ENCODE measurements at regions not wholly inside any gene's neighbourhood (a gene's known extent, or its start where the extent isn't known, plus 50 kb on each side); places are given as distances from the start of the nearest gene placed in this dataset.

- H3K27me3 ChIP-seq, result no peaks in the 10 kb centered on the region
- DNase-seq, result no peak
- intact Hi-C loops (cut with DNase I; ENCODE audit: low total_unique reads), result no loop called here
- H3K36me3 ChIP-seq, result no peaks in the 10 kb centered on the region
- in situ Hi-C loops (cut with MboI; ENCODE audit: low pct_ligation_motif_present in 1 of 4, low pct_unique_long_range_greater_than_20kb in 1 of 4, low sequenced_read_pairs in 3 of 4), result no loop called here
- no peaks in the 10 kb centered on the region for H3K4me1 ChIP-seq
- H3K27ac ChIP-seq, result no peak overlapping the region
- H3K4me3 ChIP-seq, result no peak overlapping the region
- no peak for TF ChIP-seq POLR2A (IDR thresholded peaks at IDR 0.05)
- no peak for TF ChIP-seq CTCF (IDR thresholded peaks at IDR 0.05)
- no peak for TF ChIP-seq EP300 (IDR thresholded peaks at IDR 0.05; ENCODE audit: low read depth)
- TF ChIP-seq POLR2AphosphoS5 (IDR thresholded peaks at IDR 0.05), result no peak
- whole genome bisulfite sequencing, 2 donors (ENCODE audit: low coverage in 1 of 2), result 69 to 84% methylated on average over 4 to 5 of the region's 5 CpGs
- no peaks in the 10 kb centered on the region for H3K9me3 ChIP-seq
Measured at GRCh38 chr5:91830361-91830953, 447.3 kb upstream of the ARRDC3 start.

GRCh38 chr5:91825618-91826017, 442.5 kb upstream of the ARRDC3 start:
- no peaks in the 10 kb centered on the region for H3K9me3 ChIP-seq
- no peak overlapping the region for H3K27ac ChIP-seq
- intact Hi-C loops (cut with DNase I; ENCODE audit: low total_unique reads) (no loop called here), in situ Hi-C loops (cut with MboI; ENCODE audit: low pct_ligation_motif_present in 1 of 4, low pct_unique_long_range_greater_than_20kb in 1 of 4, low sequenced_read_pairs in 3 of 4) (no loop called here)
- H3K36me3 ChIP-seq, result no peaks in the 10 kb centered on the region
- WGBS, 2 donors (ENCODE audit: low coverage in 1 of 2), result 67 to 72% methylated on average over 4 of the region's 4 CpGs
- DNase-seq, result no peak
- TF ChIP-seq POLR2AphosphoS5 (IDR thresholded peaks at IDR 0.05), result no peak
- no peak for TF ChIP-seq POLR2A (IDR thresholded peaks at IDR 0.05)
- TF ChIP-seq EP300 (IDR thresholded peaks at IDR 0.05; ENCODE audit: low read depth), result no peak
- no peak for TF ChIP-seq CTCF (IDR thresholded peaks at IDR 0.05)
- H3K4me3 ChIP-seq, result no peak overlapping the region
- no peaks in the 10 kb centered on the region for H3K27me3 ChIP-seq
- no peaks in the 10 kb centered on the region for H3K4me1 ChIP-seq

- no peak overlapping the region for H3K4me3 ChIP-seq
- no peaks in the 10 kb centered on the region for H3K9me3 ChIP-seq
- intact Hi-C loops (cut with DNase I; ENCODE audit: low total_unique reads) (no loop called here), in situ Hi-C loops (cut with MboI; ENCODE audit: low pct_ligation_motif_present in 1 of 4, low pct_unique_long_range_greater_than_20kb in 1 of 4, low sequenced_read_pairs in 3 of 4) (no loop called here)
- 60 to 64% methylated on average over 2 of the region's 2 CpGs for WGBS, 2 donors (ENCODE audit: low coverage in 1 of 2)
- H3K4me1 ChIP-seq, result no peaks in the 10 kb centered on the region
- TF ChIP-seq POLR2A (IDR thresholded peaks at IDR 0.05), result no peak
- no peak for TF ChIP-seq CTCF (IDR thresholded peaks at IDR 0.05)
- TF ChIP-seq EP300 (IDR thresholded peaks at IDR 0.05; ENCODE audit: low read depth), result no peak
- no peak overlapping the region for H3K27ac ChIP-seq
- no peaks in the 10 kb centered on the region for H3K36me3 ChIP-seq
- no peak for DNase-seq
- no peaks in the 10 kb centered on the region for H3K27me3 ChIP-seq
Measured at GRCh38 chr5:91824406-91824805, 441.3 kb upstream of the ARRDC3 start.

- Histone ChIP-seq H3K36me3 (no peaks in the 10 kb centered on the region), H3K27ac (no peak overlapping the region), H3K9me3 (no peaks in the 10 kb centered on the region), H3K4me3 (no peak overlapping the region), H3K27me3 (no peaks in the 10 kb centered on the region), H3K4me1 (no peaks in the 10 kb centered on the region)
- in situ Hi-C loops (cut with MboI; ENCODE audit: low pct_ligation_motif_present in 1 of 4, low pct_unique_long_range_greater_than_20kb in 1 of 4, low sequenced_read_pairs in 3 of 4) (no loop called here), intact Hi-C loops (cut with DNase I; ENCODE audit: low total_unique reads) (no loop called here)
- DNase-seq, result no peak
- TF ChIP-seq POLR2A (IDR thresholded peaks at IDR 0.05), result no peak
- no peak for TF ChIP-seq CTCF (IDR thresholded peaks at IDR 0.05)
- TF ChIP-seq EP300 (IDR thresholded peaks at IDR 0.05; ENCODE audit: low read depth), result no peak
- no peak for TF ChIP-seq POLR2AphosphoS5 (IDR thresholded peaks at IDR 0.05)
Measured at GRCh38 chr5:91820874-91821273, 437.8 kb upstream of the ARRDC3 start.
